Neural crest cell (in vitro differentiated cells): ENCODE measurements at regions not wholly inside any gene's neighbourhood (a gene's known extent, or its start where the extent isn't known, plus 50 kb on each side); places are given as distances from the start of the nearest gene placed in this dataset.
"Not testable (repeated sequence)": the region's sequence is repeated elsewhere in the genome, so short reads cannot be mapped to it uniquely, and the experiment has no call there.

ENCODE experiments used
- DNase-seq: peaks from one replicate; pipeline ENCODE4 v3.0.0; 2021; ENCODE audit warnings: low read depth, mixed read lengths, low spot score
- H3K27ac Mint-ChIP-seq: one replicate; pipeline ENCODE4 v1.8.0; 2021; ENCODE audit warnings: mild to moderate bottlenecking, mixed read lengths; ENCODE audit not compliant: unreplicated experiment
- H3K27me3 Mint-ChIP-seq: 2 replicates; pipeline ENCODE4 v1.8.0; 2021; ENCODE audit warnings: low read depth, mild to moderate bottlenecking, mixed read lengths
- H3K36me3 Mint-ChIP-seq: 2 replicates; pipeline ENCODE4 v1.8.0; 2021; ENCODE audit warnings: low read depth, mild to moderate bottlenecking, mixed read lengths
- H3K4me1 Mint-ChIP-seq: 2 replicates; pipeline ENCODE4 v1.8.0; 2021; ENCODE audit warnings: mixed read lengths
- H3K4me3 Mint-ChIP-seq: one replicate; pipeline ENCODE4 v1.8.0; 2021; ENCODE audit warnings: mild to moderate bottlenecking, mixed read lengths
- H3K9me3 Mint-ChIP-seq: 2 replicates; pipeline ENCODE4 v1.8.0; 2021; ENCODE audit warnings: mixed read lengths
- TF ChIP-seq, protein P1 (sequence below): fragments of 200-600 bp; sonication (generic); conservative IDR thresholded peaks from 2 replicates; pipeline ENCODE4 v1.5.0; 2021; ENCODE audit warnings: antibody characterized with exemption, mild to moderate bottlenecking

DNA sequence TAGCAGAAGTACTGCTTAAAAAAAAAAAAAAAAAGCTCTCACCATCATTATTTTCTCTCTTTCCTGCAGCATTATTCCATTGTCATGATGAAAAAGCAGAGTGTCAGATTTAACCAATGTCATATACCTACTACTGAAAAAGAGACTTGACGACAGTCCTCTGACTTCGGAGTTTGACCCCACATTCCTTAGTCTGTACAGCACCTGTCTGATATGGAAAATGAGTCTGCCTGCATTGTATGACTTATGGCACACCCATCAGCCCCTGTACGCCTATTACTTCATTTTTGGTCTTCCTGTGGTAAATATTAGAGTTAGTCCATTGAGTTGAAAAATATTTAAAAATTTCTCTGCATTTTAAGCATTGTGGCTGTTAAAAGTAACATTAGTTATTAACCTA is 54.5 kb upstream of the NOX4 start:
- DNase-seq = no peak
- TF ChIP-seq, protein P1, sequence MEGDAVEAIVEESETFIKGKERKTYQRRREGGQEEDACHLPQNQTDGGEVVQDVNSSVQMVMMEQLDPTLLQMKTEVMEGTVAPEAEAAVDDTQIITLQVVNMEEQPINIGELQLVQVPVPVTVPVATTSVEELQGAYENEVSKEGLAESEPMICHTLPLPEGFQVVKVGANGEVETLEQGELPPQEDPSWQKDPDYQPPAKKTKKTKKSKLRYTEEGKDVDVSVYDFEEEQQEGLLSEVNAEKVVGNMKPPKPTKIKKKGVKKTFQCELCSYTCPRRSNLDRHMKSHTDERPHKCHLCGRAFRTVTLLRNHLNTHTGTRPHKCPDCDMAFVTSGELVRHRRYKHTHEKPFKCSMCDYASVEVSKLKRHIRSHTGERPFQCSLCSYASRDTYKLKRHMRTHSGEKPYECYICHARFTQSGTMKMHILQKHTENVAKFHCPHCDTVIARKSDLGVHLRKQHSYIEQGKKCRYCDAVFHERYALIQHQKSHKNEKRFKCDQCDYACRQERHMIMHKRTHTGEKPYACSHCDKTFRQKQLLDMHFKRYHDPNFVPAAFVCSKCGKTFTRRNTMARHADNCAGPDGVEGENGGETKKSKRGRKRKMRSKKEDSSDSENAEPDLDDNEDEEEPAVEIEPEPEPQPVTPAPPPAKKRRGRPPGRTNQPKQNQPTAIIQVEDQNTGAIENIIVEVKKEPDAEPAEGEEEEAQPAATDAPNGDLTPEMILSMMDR = no peak
- Mint-ChIP-seq H3K4me1 (no peaks in the 10 kb centered on the region), H3K4me3 (no peak overlapping the region), H3K27ac (no peak overlapping the region), H3K9me3 (peaks cover 2% of the 10 kb centered on the region), H3K36me3 (no peaks in the 10 kb centered on the region), H3K27me3 (no peaks in the 10 kb centered on the region)

DNA sequence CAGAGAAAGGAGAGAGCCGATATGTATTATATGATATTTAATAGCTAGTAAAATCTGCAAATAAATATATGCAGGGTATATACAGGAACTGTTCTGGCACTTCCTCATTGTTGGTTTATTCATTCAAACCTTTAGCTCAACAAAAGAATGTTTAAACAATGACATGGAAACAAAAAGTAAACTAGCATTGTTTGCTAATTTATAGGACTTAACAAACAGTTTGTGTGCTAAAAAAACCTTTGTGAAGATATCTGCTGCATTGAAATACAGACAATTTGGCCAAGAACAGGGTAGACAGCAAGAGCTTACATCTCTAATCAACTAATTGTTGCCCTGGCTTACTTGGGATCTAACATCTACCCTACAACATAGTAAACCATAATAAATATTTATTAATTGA is 64.6 kb upstream of the NOX4 start:
- H3K4me3 Mint-ChIP-seq, DNase-seq, H3K27ac Mint-ChIP-seq, H3K27me3 Mint-ChIP-seq, H3K36me3 Mint-ChIP-seq, H3K4me1 Mint-ChIP-seq, H3K9me3 Mint-ChIP-seq: not testable (repeated sequence)

GRCh38 chr11:89556731-89557707 is 65.8 kb upstream of the NOX4 start:
- not testable (repeated sequence) for H3K27ac Mint-ChIP-seq, H3K27me3 Mint-ChIP-seq, H3K4me3 Mint-ChIP-seq, H3K9me3 Mint-ChIP-seq, H3K36me3 Mint-ChIP-seq, H3K4me1 Mint-ChIP-seq, DNase-seq

DNA sequence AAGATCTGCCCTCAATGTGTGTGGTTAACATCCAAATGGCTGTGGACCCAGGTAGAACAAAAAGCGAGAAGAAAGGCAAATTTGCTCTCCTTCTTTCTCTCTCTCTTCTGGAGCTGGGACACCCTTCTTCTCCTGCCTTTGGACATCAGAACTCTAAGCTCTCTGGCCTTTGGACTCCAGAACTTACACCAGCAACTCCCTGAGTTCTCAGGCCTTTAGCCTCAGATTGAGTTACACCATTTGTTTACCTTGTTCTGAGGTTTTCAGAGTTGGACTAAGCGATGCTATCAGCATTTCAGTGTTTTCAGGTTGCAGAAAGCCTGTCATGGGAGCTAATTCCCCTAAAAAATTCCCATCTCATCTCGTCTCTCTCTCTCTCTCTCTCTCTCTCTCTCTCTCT is 69.4 kb upstream of the NOX4 start:
- H3K4me3 Mint-ChIP-seq, H3K36me3 Mint-ChIP-seq, H3K27ac Mint-ChIP-seq, H3K4me1 Mint-ChIP-seq, H3K9me3 Mint-ChIP-seq, DNase-seq, H3K27me3 Mint-ChIP-seq: not testable (repeated sequence)

DNA sequence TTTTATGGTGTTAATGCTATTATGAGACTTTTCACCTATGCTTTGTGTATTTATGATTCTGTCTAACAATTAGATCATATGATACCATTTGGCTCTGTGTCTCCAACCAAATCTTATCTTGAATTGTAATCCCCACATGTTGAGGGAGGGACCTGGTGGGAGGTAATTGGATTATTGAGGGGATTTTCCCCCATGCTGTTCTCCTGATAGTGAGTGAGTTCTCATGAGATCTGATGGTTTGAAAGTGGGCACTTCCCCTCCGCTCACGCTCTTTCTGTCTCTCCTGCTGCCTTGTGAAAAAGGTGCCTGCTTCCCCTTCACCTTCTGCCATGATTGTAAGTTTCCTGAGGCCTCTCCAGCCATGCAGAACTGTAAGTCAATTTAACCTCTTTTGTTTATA is 71.6 kb upstream of the NOX4 start:
- not testable (repeated sequence) for H3K9me3 Mint-ChIP-seq, H3K27ac Mint-ChIP-seq, H3K36me3 Mint-ChIP-seq, H3K4me3 Mint-ChIP-seq, H3K4me1 Mint-ChIP-seq, H3K27me3 Mint-ChIP-seq, DNase-seq

- Mint-ChIP-seq H3K36me3 (no peaks in the 10 kb centered on the region), H3K9me3 (no peaks in the 10 kb centered on the region), H3K4me1 (no peaks in the 10 kb centered on the region), H3K27me3 (no peaks in the 10 kb centered on the region), H3K4me3 (no peak overlapping the region), H3K27ac (no peak overlapping the region)
- DNase-seq = no peak
- TF ChIP-seq, protein P1 = no peak
Observed at GRCh38 chr11:89566972-89567371, 75.8 kb upstream of the NOX4 start.

GRCh38 chr11:89569387-89569786 is 78.2 kb upstream of the NOX4 start:
- not testable (repeated sequence) for H3K27me3 Mint-ChIP-seq

DNA sequence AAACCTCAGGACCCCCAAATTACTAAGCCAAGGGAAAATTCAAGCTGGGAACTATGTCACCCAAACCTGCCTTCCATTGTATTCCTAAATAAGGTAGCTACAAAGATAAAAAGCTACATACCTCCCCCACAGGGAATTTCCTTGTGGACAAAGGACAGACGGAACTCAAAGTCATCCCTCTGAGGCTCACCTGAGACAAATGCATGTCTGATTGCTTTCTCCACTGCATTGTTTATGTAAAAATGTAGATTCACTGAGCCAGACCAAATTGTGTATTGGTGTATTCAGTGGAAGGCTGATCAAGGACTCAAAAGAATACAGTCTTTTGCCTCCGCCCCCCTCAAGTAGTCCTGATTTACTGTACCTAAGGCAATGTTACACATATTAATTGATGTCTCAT is 80.5 kb upstream of the NOX4 start:
- not testable (repeated sequence) for DNase-seq, H3K9me3 Mint-ChIP-seq, H3K27me3 Mint-ChIP-seq, H3K4me3 Mint-ChIP-seq, H3K4me1 Mint-ChIP-seq, H3K36me3 Mint-ChIP-seq, H3K27ac Mint-ChIP-seq

More at GRCh38 chr11:89569387-89569786, 78.2 kb upstream of the NOX4 start:
- not testable (repeated sequence) for H3K9me3 Mint-ChIP-seq, H3K4me1 Mint-ChIP-seq, H3K27ac Mint-ChIP-seq, H3K36me3 Mint-ChIP-seq, H3K4me3 Mint-ChIP-seq, DNase-seq

- H3K4me3 Mint-ChIP-seq, H3K4me1 Mint-ChIP-seq, H3K36me3 Mint-ChIP-seq, H3K27me3 Mint-ChIP-seq, H3K27ac Mint-ChIP-seq, DNase-seq, H3K9me3 Mint-ChIP-seq: not testable (repeated sequence)
Observed at GRCh38 chr11:89575846-89576245, 84.7 kb upstream of the NOX4 start.

- not testable (repeated sequence) for H3K27me3 Mint-ChIP-seq, H3K9me3 Mint-ChIP-seq, DNase-seq, H3K4me1 Mint-ChIP-seq, H3K4me3 Mint-ChIP-seq, H3K27ac Mint-ChIP-seq, H3K36me3 Mint-ChIP-seq
Observed at GRCh38 chr11:89577428-89577827, 86.3 kb upstream of the NOX4 start.
